HEK293T (cell line): ENCODE measurements at regions not wholly inside any gene's neighbourhood (a gene's known extent, or its start where the extent isn't known, plus 50 kb on each side); places are given as distances from the start of the nearest gene placed in this dataset.

ENCODE experiments used
- ARNT ChIP-seq: fragments of 450-650 bp; IDR thresholded peaks from 2 replicates; pipeline ENCODE4 v1.6.1; 2017; ENCODE audit warnings: mild to moderate bottlenecking
- BHLHE40 ChIP-seq: fragments of 450-650 bp; IDR thresholded peaks from 2 replicates; pipeline ENCODE4 v1.6.1; 2016; ENCODE audit warnings: mild to moderate bottlenecking, moderate library complexity, borderline replicate concordance
- CTBP1 ChIP-seq: fragments of 450-650 bp; IDR thresholded peaks from 2 replicates; pipeline ENCODE4 v1.6.1; 2016; ENCODE audit warnings: borderline replicate concordance
- ELF4 ChIP-seq: fragments of 450-650 bp; IDR thresholded peaks from 2 replicates; pipeline ENCODE4 v1.6.1; 2017; ENCODE audit warnings: antibody characterized with exemption
- FOXM1 ChIP-seq: fragments of 450-650 bp; IDR thresholded peaks from 2 replicates; pipeline ENCODE4 v1.6.1; 2017; ENCODE audit warnings: mild to moderate bottlenecking, borderline replicate concordance
- L3MBTL2 ChIP-seq: fragments of 450-650 bp; conservative IDR thresholded peaks from 2 replicates; pipeline ENCODE4 v1.6.1; 2016; ENCODE audit warnings: mild to moderate bottlenecking
- LEF1 ChIP-seq: fragments of 450-650 bp; IDR thresholded peaks from 2 replicates; pipeline ENCODE4 v1.6.1; 2017; ENCODE audit warnings: mild to moderate bottlenecking, borderline replicate concordance
- NFRKB ChIP-seq: fragments of 450-650 bp; IDR thresholded peaks from 2 replicates; pipeline ENCODE4 v1.6.1; 2016; ENCODE audit warnings: mild to moderate bottlenecking, moderate library complexity
- PKNOX1 ChIP-seq: fragments of 450-650 bp; IDR thresholded peaks from 2 replicates; pipeline ENCODE4 v1.6.1; 2016
- SP1 ChIP-seq: fragments of 450-650 bp; IDR thresholded peaks from 2 replicates; pipeline ENCODE4 v1.6.1; 2017
- SUZ12 ChIP-seq: fragments of 450-650 bp; IDR thresholded peaks from 2 replicates; pipeline ENCODE4 v1.6.1; 2016; ENCODE audit warnings: mild to moderate bottlenecking
- TARDBP ChIP-seq: fragments of 450-650 bp; IDR thresholded peaks from 2 replicates; pipeline ENCODE4 v1.6.1; 2016
- ZNF384 ChIP-seq: fragments of 450-650 bp; IDR thresholded peaks from 2 replicates; pipeline ENCODE4 v1.6.1; 2016

- TF ChIP-seq ARNT: no peak
- no peak for TF ChIP-seq L3MBTL2
- TF ChIP-seq PKNOX1: no peak
- no peak for TF ChIP-seq SP1
- no peak for TF ChIP-seq TARDBP
- TF ChIP-seq NFRKB: no peak
- TF ChIP-seq FOXM1: no peak
- no peak for TF ChIP-seq BHLHE40
- no peak for TF ChIP-seq SUZ12
- no peak for TF ChIP-seq LEF1
- no peak for TF ChIP-seq ZNF384
- no peak for TF ChIP-seq CTBP1
- TF ChIP-seq ELF4: no peak
Measured at GRCh38 chr11:127273593-127274327, 273.2 kb upstream of the KIRREL3 start.
